ENCODE measurements at regions not wholly inside any gene's neighbourhood (a gene's known extent, or its start where the extent isn't known, plus 50 kb on each side); places are given as distances from the start of the nearest gene placed in this dataset.
"Not testable (repeated sequence)": the region's sequence is repeated elsewhere in the genome, so short reads cannot be mapped to it uniquely, and the experiment has no call there.

DNA sequence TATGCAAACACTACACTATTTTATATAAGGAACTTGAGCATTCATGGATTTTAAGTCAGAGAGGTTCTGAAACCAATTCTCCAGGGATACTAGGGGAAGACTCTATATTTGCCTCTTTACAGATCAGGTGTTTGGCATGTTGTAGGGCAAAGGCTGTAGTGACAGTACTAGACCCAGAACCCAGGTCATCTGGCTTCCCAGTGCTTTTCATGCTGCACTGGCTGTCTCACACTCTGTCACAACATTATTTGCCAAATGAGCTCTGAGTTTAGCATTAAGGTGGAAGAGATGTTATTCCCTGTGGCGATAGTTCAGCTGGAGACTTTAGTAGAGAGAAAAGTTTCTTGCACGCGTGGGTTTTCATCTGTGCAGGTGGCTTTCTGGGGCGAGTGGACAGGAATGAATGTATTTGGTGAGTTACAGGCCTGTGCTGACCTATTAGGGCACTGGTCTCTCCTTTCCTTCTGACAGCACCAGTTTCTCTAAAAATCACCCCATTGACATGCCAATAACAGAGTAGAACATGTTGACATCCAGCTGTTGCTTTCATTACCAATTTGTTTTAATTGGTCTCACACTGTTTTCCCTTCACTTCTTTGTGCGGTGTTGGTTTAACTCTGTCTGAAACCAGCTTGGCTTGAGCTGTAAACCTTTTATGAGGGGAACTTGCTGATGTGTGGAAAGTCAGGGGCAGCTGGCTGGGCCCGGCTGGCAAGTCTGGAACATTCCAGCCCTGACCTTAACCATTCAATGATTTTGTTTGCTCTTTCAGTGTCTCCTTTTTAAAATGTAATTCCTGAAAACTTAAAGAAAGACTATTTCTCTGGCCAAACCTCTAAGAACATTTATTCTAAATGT is 643.0 kb upstream of the FAM98A start:
- peak; percentile 72 for DNase-seq (ENCODE audit: low read depth)
- TF ChIP-seq, protein P1, sequence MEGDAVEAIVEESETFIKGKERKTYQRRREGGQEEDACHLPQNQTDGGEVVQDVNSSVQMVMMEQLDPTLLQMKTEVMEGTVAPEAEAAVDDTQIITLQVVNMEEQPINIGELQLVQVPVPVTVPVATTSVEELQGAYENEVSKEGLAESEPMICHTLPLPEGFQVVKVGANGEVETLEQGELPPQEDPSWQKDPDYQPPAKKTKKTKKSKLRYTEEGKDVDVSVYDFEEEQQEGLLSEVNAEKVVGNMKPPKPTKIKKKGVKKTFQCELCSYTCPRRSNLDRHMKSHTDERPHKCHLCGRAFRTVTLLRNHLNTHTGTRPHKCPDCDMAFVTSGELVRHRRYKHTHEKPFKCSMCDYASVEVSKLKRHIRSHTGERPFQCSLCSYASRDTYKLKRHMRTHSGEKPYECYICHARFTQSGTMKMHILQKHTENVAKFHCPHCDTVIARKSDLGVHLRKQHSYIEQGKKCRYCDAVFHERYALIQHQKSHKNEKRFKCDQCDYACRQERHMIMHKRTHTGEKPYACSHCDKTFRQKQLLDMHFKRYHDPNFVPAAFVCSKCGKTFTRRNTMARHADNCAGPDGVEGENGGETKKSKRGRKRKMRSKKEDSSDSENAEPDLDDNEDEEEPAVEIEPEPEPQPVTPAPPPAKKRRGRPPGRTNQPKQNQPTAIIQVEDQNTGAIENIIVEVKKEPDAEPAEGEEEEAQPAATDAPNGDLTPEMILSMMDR (conservative IDR thresholded peaks at IDR 0.05; ENCODE audit: low read depth, low read length): no peak

DNA sequence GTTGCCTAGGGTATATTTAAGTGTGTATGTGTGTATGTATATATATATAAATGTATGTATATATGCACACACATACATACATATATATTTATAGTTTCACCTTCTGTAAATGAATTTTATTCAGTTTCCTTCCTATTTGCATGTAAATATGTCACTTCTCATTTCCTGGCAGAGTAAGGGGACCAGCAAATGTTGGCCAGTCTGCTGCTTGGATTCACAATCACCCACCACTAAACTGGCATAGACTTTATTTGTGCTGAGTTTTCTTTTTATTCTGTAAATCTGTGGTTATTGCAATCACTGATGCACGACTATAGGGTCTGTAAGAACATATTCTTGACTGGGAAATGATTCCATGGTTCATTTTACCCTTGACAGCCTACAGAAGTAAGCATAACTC is 640.4 kb upstream of the FAM98A start:
- H3K4me3 ChIP-seq (ENCODE audit: low read depth, low read length): no peak overlapping the region
- DNase-seq (ENCODE audit: low read depth): no peak
- TF ChIP-seq, protein P1 (conservative IDR thresholded peaks at IDR 0.05; ENCODE audit: low read depth, low read length): no peak

More for the DNA sequence above, 643.0 kb upstream of the FAM98A start:
- H3K4me3 ChIP-seq (ENCODE audit: low read depth, low read length): no peak overlapping the region

DNA sequence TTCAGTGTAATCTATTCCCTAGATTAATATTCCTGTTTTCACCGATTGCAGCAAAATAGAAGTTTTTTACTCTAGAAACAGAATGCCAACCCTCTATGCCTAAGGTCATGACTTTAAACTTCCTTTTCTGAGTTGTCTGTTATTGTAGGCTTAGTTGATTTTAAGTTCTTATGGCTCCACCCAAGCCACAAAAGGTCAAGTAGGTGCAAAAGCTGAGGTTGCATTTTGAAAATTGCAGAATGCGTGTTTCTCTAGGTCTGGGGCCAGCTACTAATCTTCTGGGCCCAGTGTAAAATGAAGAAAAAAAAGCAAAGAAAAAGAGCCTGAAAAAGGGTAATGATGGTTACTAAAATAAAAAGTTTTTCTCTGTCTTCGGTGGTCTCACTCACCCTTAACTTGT is 635.7 kb upstream of the FAM98A start:
- TF ChIP-seq, protein P1 (conservative IDR thresholded peaks at IDR 0.05; ENCODE audit: low read depth, low read length): no peak
- DNase-seq (ENCODE audit: low read depth): no peak
- no peak overlapping the region for H3K4me3 ChIP-seq (ENCODE audit: low read depth, low read length)

DNA sequence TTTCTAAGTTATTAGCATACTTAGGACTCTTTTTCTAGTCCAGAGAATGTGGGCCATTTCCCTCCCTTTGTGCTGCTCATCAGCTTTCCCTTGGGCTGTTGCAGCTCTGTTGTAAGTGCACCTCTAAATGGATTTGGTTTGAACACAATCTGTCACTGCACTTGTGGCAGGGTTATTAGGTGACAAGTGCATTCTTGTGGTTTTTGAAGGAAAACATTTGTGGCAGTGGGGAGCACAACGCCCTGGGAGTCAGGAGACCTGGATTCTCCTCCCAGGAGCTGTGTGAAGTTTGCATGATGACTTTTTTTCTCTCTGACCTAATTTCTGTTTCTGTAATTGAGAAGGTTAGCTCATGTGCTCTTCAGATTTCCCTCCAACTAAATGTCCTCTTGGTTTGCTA is 630.9 kb upstream of the FAM98A start:
- H3K4me3 ChIP-seq (ENCODE audit: low read depth, low read length): no peak overlapping the region
- TF ChIP-seq, protein P1 (conservative IDR thresholded peaks at IDR 0.05; ENCODE audit: low read depth, low read length): no peak
- DNase-seq (ENCODE audit: low read depth): no peak

DNA sequence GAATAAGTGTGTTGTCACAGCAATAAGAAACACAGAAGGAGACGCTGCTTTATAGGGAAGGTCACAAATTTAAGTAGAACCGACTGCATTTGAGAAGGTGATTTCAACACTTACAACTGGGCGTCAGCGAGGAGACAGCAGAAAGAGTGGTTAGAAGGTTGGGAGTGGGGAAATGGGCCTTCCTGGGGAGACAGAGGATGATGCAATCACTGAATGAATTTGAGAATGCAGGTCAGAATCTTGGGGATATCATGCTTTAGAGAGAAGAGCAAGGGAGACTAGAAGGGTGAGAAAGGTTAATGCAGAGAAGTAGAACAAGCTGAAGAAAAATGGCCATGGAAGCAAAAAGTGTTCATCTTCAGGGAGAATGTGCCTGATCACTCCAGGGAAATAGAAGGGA is 616.1 kb upstream of the FAM98A start:
- no peak for DNase-seq (ENCODE audit: low read depth)
- no peak overlapping the region for H3K4me3 ChIP-seq (ENCODE audit: low read depth, low read length)
- TF ChIP-seq, protein P1 (conservative IDR thresholded peaks at IDR 0.05; ENCODE audit: low read depth, low read length): no peak

DNA sequence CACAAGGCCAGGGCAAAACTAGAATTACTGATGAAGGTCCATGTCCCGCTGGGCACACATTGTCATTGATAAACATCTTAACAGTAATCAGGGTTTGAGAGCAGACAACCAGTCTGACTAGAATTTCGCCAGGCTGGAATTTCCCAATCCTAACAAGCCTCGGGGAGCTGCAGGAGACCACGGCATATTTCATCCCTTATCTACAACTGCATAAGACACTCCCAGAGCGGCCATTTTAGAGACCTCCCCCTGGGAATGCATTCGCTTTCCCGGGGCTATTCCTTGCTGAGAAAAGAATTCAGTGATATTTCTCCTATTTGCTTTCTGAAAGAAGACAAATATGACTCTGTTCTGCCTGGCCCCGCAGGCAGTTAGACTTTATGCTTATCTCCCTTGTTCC is 611.3 kb upstream of the FAM98A start:
- not testable (repeated sequence) for DNase-seq (ENCODE audit: low read depth)

DNA sequence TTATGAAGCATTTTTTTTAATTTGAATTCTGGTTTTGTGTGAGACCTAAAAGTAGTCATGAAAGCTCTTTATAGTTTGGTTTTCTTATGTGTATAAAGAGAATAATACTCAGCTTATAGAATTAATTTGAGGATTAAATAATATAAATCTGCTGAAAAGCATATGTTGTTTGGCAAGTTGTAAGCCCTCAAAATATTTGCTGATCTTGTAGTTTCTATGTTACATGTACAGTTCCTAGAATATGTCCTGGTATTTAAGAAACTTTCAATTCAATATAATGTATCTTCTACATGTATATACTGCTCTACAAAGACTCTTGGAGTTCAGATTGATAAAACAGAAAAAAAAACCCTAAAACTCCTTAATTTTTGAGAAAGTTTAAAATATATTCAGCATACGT is 605.5 kb upstream of the FAM98A start:
- DNase-seq (ENCODE audit: low read depth): no peak
- TF ChIP-seq, protein P1 (conservative IDR thresholded peaks at IDR 0.05; ENCODE audit: low read depth, low read length): no peak
- H3K4me3 ChIP-seq (ENCODE audit: low read depth, low read length): no peak overlapping the region

More for the DNA sequence above, 611.3 kb upstream of the FAM98A start:
- H3K4me3 ChIP-seq (ENCODE audit: low read depth, low read length): not testable (repeated sequence)
